ENCODE measurements at regions not wholly inside any gene's neighbourhood (a gene's known extent, or its start where the extent isn't known, plus 50 kb on each side); places are given as distances from the start of the nearest gene placed in this dataset. TPM values are rescaled to one million over a fixed set of nuclear protein-coding genes. Genes with fewer than 3 reads are reported as not detected.

Small RNAs in the stretch of these regions (small RNA-seq; reads per million reads assigned to genes)
- gene MTND5P4 = not detected
- not detected for gene SNORA75B

All from HT1080 (cell line).